Mesenchymal stem cell (in vitro differentiated cells and primary cell): ENCODE measurements at regions not wholly inside any gene's neighbourhood (a gene's known extent, or its start where the extent isn't known, plus 50 kb on each side); places are given as distances from the start of the nearest gene placed in this dataset.

Experiments used
- DNase-seq: peaks from one replicate; pipeline ENCODE4 v3.0.0-alpha.2; 2013
- H2AFZ ChIP-seq: one replicate; pipeline ENCODE4 v1.6.1; 2013; ENCODE audit warnings: low read depth, mild to moderate bottlenecking, control low read depth, inconsistent platforms, low read length, moderate library complexity
- H2AK5ac ChIP-seq: 2 replicates; pipeline ENCODE4 v1.6.1; 2013; ENCODE audit warnings: low read length, moderate library complexity, mild to moderate bottlenecking, inconsistent platforms; ENCODE audit not compliant: severe bottlenecking
- H2BK120ac ChIP-seq: one replicate; pipeline ENCODE4 v1.6.1; 2013; ENCODE audit warnings: low read depth, mild to moderate bottlenecking, inconsistent platforms, low read length, moderate library complexity
- H2BK12ac ChIP-seq, 2 experiments: one replicate each; pipeline ENCODE4 v1.6.1; 2013; ENCODE audit warnings: inconsistent platforms in 2 of 2, low read length in 2 of 2, mild to moderate bottlenecking in 2 of 2, moderate library complexity in 2 of 2, control low read depth in 1 of 2
- H2BK15ac ChIP-seq: one replicate; pipeline ENCODE4 v1.6.1; 2013; ENCODE audit warnings: mild to moderate bottlenecking, low read depth, inconsistent platforms; ENCODE audit not compliant: poor library complexity, severe bottlenecking
- H2BK5ac ChIP-seq: 2 replicates; pipeline ENCODE4 v1.6.1; 2013; ENCODE audit warnings: low read depth, mild to moderate bottlenecking, low read length, control low read depth, inconsistent platforms; ENCODE audit not compliant: poor library complexity, severe bottlenecking
- H3K14ac ChIP-seq, 2 experiments: one replicate each; pipeline ENCODE4 v1.6.1; 2013; ENCODE audit warnings: inconsistent platforms in 2 of 2, low read length in 2 of 2, control low read depth in 1 of 2, mild to moderate bottlenecking in 1 of 2, moderate library complexity in 1 of 2
- H3K18ac ChIP-seq, 2 experiments: one replicate each; pipeline ENCODE4 v1.6.1; 2013; ENCODE audit warnings: inconsistent platforms in 2 of 2, low read length in 2 of 2, control low read depth in 1 of 2, low read depth in 1 of 2, mild to moderate bottlenecking in 1 of 2
- H3K23ac ChIP-seq, 2 experiments: one replicate each; pipeline ENCODE4 v1.6.1; 2013; ENCODE audit warnings: inconsistent platforms in 2 of 2, low read length in 2 of 2, mild to moderate bottlenecking in 2 of 2, moderate library complexity in 2 of 2, control low read depth in 1 of 2
- H3K27ac ChIP-seq: 2 replicates; pipeline ENCODE4 v1.5.1; 2013; ENCODE audit warnings: mild to moderate bottlenecking, moderate library complexity, low read length, control low read depth, inconsistent platforms; ENCODE audit not compliant: poor library complexity, severe bottlenecking
- H3K27me3 ChIP-seq, 2 experiments: 2 replicates each; pipeline versions ENCODE4 v1.6.1 to v1.7.0; 2013; ENCODE audit warnings: low read length in 2 of 2, mild to moderate bottlenecking in 2 of 2, moderate library complexity in 2 of 2, control low read depth in 1 of 2, inconsistent platforms in 1 of 2; ENCODE audit not compliant: control insufficient read depth in 1 of 2, insufficient read depth in 1 of 2
- H3K36me3 ChIP-seq, 2 experiments: 2 replicates each; pipeline versions ENCODE4 v1.6.1 to v1.7.0; 2013; ENCODE audit warnings: low read length in 2 of 2, control low read depth in 1 of 2, inconsistent platforms in 1 of 2, low read depth in 1 of 2, mild to moderate bottlenecking in 1 of 2; ENCODE audit not compliant: insufficient read depth in 2 of 2, control insufficient read depth in 1 of 2
- H3K4ac ChIP-seq, 2 experiments: one replicate each; pipeline ENCODE4 v1.6.1; 2013; ENCODE audit warnings: inconsistent platforms in 2 of 2, low read length in 2 of 2, mild to moderate bottlenecking in 2 of 2, moderate library complexity in 2 of 2, control low read depth in 1 of 2, low read depth in 1 of 2
- H3K4me1 ChIP-seq: 2 replicates; pipeline ENCODE4 v1.6.1; 2013; ENCODE audit warnings: low read depth, low read length, control low read depth; ENCODE audit not compliant: control insufficient read depth, insufficient read depth
- H3K4me2 ChIP-seq: 2 replicates; pipeline ENCODE4 v1.6.1; 2013; ENCODE audit warnings: low read length, mild to moderate bottlenecking, inconsistent platforms; ENCODE audit not compliant: poor library complexity, severe bottlenecking
- H3K4me3 ChIP-seq, 2 experiments: 2 replicates each; pipeline versions ENCODE4 v1.5.1 to v1.7.0; 2013; ENCODE audit warnings: low read length in 2 of 2, mild to moderate bottlenecking in 2 of 2, control low read depth in 1 of 2, low read depth in 1 of 2; ENCODE audit not compliant: insufficient read depth in 1 of 2
- H3K79me1 ChIP-seq: replicated peaks from 2 replicates; pipeline ENCODE4 v1.6.1; 2013; ENCODE audit warnings: mild to moderate bottlenecking, control low read depth, low read length, inconsistent platforms; ENCODE audit not compliant: poor library complexity, severe bottlenecking
- H3K9ac ChIP-seq: 2 replicates; pipeline ENCODE4 v1.7.0; 2013; ENCODE audit warnings: mild to moderate bottlenecking, low read length, moderate library complexity
- H3K9me3 ChIP-seq: 2 replicates; pipeline ENCODE4 v1.7.0; 2013; ENCODE audit warnings: mild to moderate bottlenecking, low read length; ENCODE audit not compliant: control insufficient read depth
- H4K8ac ChIP-seq: one replicate; pipeline ENCODE4 v1.6.1; 2013; ENCODE audit warnings: inconsistent platforms, mild to moderate bottlenecking, low read length, moderate library complexity
- H4K91ac ChIP-seq: one replicate; pipeline ENCODE4 v1.6.1; 2013; ENCODE audit warnings: mild to moderate bottlenecking, low read length, inconsistent platforms
- WGBS: methylation state at CpG from one replicate; pipeline ENCODE4 v1.1.7; 2013; ENCODE audit warnings: mixed read lengths; 5-methylcytosine and 5-hydroxymethylcytosine counted together

GRCh38 chr6:44737341-44737740 is 349.8 kb downstream of the CDC5L start:
- H3K4me2 ChIP-seq: no peak overlapping the region
- no peak overlapping the region for H2BK5ac ChIP-seq
- no peak overlapping the region for H3K14ac ChIP-seq
- H2BK120ac ChIP-seq: no peak overlapping the region
- no peak overlapping the region for H3K27ac ChIP-seq
- no peaks in the 10 kb centered on the region for H3K9me3 ChIP-seq
- no peak overlapping the region for H3K4me3 ChIP-seq
- no peak overlapping the region for H4K91ac ChIP-seq
- DNase-seq: no peak
- H3K36me3 ChIP-seq: no peaks in the 10 kb centered on the region
- H3K4ac ChIP-seq: no peak overlapping the region
- no peak overlapping the region for H2AFZ ChIP-seq
- no peak overlapping the region for H2BK12ac ChIP-seq
- H3K18ac ChIP-seq: no peak overlapping the region
- H3K9ac ChIP-seq: no peak overlapping the region
- peaks cover 22% of the 10 kb centered on the region for H3K4me1 ChIP-seq
- 100% methylated on average over 1 of the region's 9 CpGs for WGBS
- H2BK15ac ChIP-seq: no peak overlapping the region
- H4K8ac ChIP-seq: no peak overlapping the region
- no peak overlapping the region for H2AK5ac ChIP-seq
- no peaks in the 10 kb centered on the region for H3K27me3 ChIP-seq
- H3K79me1 ChIP-seq: no peaks in the 10 kb centered on the region
- no peak overlapping the region for H3K23ac ChIP-seq

GRCh38 chr6:44737829-44738528 is 350.5 kb downstream of the CDC5L start:
- H3K9me3 ChIP-seq: no peaks in the 10 kb centered on the region
- H3K4me1 ChIP-seq: peaks cover 22% of the 10 kb centered on the region
- H2BK12ac ChIP-seq: peak overlapping the region in 1 of 2 experiments; percentile 65
- H3K27ac ChIP-seq: no peak overlapping the region
- no peak overlapping the region for H4K91ac ChIP-seq
- H3K4ac ChIP-seq: no peak overlapping the region
- H2BK120ac ChIP-seq: no peak overlapping the region
- no peak overlapping the region for H3K4me2 ChIP-seq
- peak overlapping the region; percentile 80 for H2AK5ac ChIP-seq
- H2BK5ac ChIP-seq: no peak overlapping the region
- WGBS: 93% methylated on average over 6 of the region's 6 CpGs
- peak overlapping the region; percentile 41 for H3K9ac ChIP-seq
- no peaks in the 10 kb centered on the region for H3K79me1 ChIP-seq
- no peaks in the 10 kb centered on the region for H3K36me3 ChIP-seq
- H3K14ac ChIP-seq: no peak overlapping the region
- no peak overlapping the region for H2BK15ac ChIP-seq
- H2AFZ ChIP-seq: no peak overlapping the region
- H3K23ac ChIP-seq: no peak overlapping the region
- H3K27me3 ChIP-seq: no peaks in the 10 kb centered on the region
- peak; percentile 16 for DNase-seq
- no peak overlapping the region for H3K4me3 ChIP-seq
- no peak overlapping the region for H3K18ac ChIP-seq
- H4K8ac ChIP-seq: no peak overlapping the region

GRCh38 chr6:44738601-44739146 is 351.2 kb downstream of the CDC5L start:
- peaks cover 22% of the 10 kb centered on the region for H3K4me1 ChIP-seq
- H3K18ac ChIP-seq: no peak overlapping the region
- H3K36me3 ChIP-seq: no peaks in the 10 kb centered on the region
- DNase-seq: peak; percentile 59
- no peaks in the 10 kb centered on the region for H3K79me1 ChIP-seq
- H3K14ac ChIP-seq: no peak overlapping the region
- no peak overlapping the region for H2BK5ac ChIP-seq
- WGBS: 29% methylated on average over 4 of the region's 8 CpGs
- no peak overlapping the region for H4K8ac ChIP-seq
- H2AFZ ChIP-seq: no peak overlapping the region
- H2BK15ac ChIP-seq: no peak overlapping the region
- no peaks in the 10 kb centered on the region for H3K27me3 ChIP-seq
- no peak overlapping the region for H4K91ac ChIP-seq
- peak overlapping the region in 1 of 2 experiments; percentile 3 for H3K4me3 ChIP-seq
- H3K9me3 ChIP-seq: no peaks in the 10 kb centered on the region
- H2BK120ac ChIP-seq: no peak overlapping the region
- H3K23ac ChIP-seq: no peak overlapping the region
- peak overlapping the region; percentile 80 for H2AK5ac ChIP-seq
- H2BK12ac ChIP-seq: no peak overlapping the region
- H3K9ac ChIP-seq: peak overlapping the region; percentile 70
- no peak overlapping the region for H3K4me2 ChIP-seq
- no peak overlapping the region for H3K4ac ChIP-seq
- H3K27ac ChIP-seq: no peak overlapping the region

- Histone ChIP-seq H3K4me1 (peaks cover 22% of the 10 kb centered on the region), H4K91ac (peak overlapping the region; percentile 56), H2BK5ac (no peak overlapping the region), H3K9ac (peak overlapping the region; percentile 70), H3K14ac (no peak overlapping the region), H2AFZ (no peak overlapping the region), H3K4me2 (no peak overlapping the region), H3K9me3 (no peaks in the 10 kb centered on the region), H3K27me3 (no peaks in the 10 kb centered on the region), H3K27ac (no peak overlapping the region), H3K79me1 (no peaks in the 10 kb centered on the region), H3K23ac (no peak overlapping the region), H3K4me3 (no peak overlapping the region), H3K36me3 (no peaks in the 10 kb centered on the region), H3K4ac (no peak overlapping the region), H4K8ac (peak overlapping the region; percentile 83), H3K18ac (peak overlapping the region in 1 of 2 experiments; percentile 56), H2BK12ac (no peak overlapping the region), H2BK15ac (no peak overlapping the region), H2AK5ac (no peak overlapping the region), H2BK120ac (no peak overlapping the region)
- peak; percentile 11 for DNase-seq
- WGBS: 70% methylated on average over 16 of the region's 16 CpGs
These were observed 351.7 kb downstream of the CDC5L start for GRCh38 chr6:44739181-44739580.
